Aorta (tissue), 5 donors: ENCODE measurements at regions not wholly inside any gene's neighbourhood (a gene's known extent, or its start where the extent isn't known, plus 50 kb on each side); places are given as distances from the start of the nearest gene placed in this dataset.

Source experiments
- ATAC-seq: fragments of 200-7000 bp; cut with Tn5 transposase; one replicate; pipeline ENCODE4 v1.9.1; 2022; ENCODE audit warnings: moderate library complexity; ENCODE audit not compliant: low FRiP score
- DNase-seq, 2 donors: peaks; one replicate each; pipeline ENCODE4 v3.0.0-alpha.2; 2020
- H3K27ac ChIP-seq, 2 donors: one replicate each; pipeline ENCODE4 v1.5.1; 2013; ENCODE audit warnings: low read length in 2 of 2, mild to moderate bottlenecking in 2 of 2, moderate library complexity in 2 of 2, control low read depth in 1 of 2, inconsistent platforms in 1 of 2, low read depth in 1 of 2
- H3K27me3 ChIP-seq, 2 donors: one replicate each; pipeline ENCODE4 v1.6.1; 2013; ENCODE audit warnings: control low read depth in 1 of 2, low read length in 1 of 2, mild to moderate bottlenecking in 1 of 2, moderate library complexity in 1 of 2; ENCODE audit not compliant: insufficient read depth in 2 of 2, control insufficient read depth in 1 of 2
- H3K36me3 ChIP-seq, 2 donors: one replicate each; pipeline ENCODE4 v1.6.1; 2013; ENCODE audit warnings: control low read depth in 1 of 2, low read length in 1 of 2, mild to moderate bottlenecking in 1 of 2; ENCODE audit not compliant: insufficient read depth in 2 of 2, control insufficient read depth in 1 of 2
- H3K4me1 ChIP-seq, 2 donors: one replicate each; pipeline ENCODE4 v1.6.1; 2013; ENCODE audit warnings: low read length in 2 of 2, control low read depth in 1 of 2, mild to moderate bottlenecking in 1 of 2, moderate library complexity in 1 of 2; ENCODE audit not compliant: insufficient read depth in 2 of 2, control insufficient read depth in 1 of 2
- H3K4me3 ChIP-seq, 2 donors: one replicate each; pipeline ENCODE4 v1.5.1; 2013; ENCODE audit warnings: low read length in 2 of 2, control low read depth in 1 of 2, mild to moderate bottlenecking in 1 of 2
- H3K9me3 ChIP-seq: one replicate; pipeline ENCODE4 v1.6.1; 2013; ENCODE audit warnings: mild to moderate bottlenecking, low read length; ENCODE audit not compliant: control insufficient read depth
- WGBS, 2 donors: extraction: QIAGEN DNeasy Blood & Tissue Kit; methylation state at CpG; one replicate each; pipeline ENCODE4 v1.1.7; 2013; 5-methylcytosine and 5-hydroxymethylcytosine counted together
- intact Hi-C, 2 donors: fragments of 100-400 bp; cut with DNase I; formaldehyde crosslinking; loops; one replicate each; pipeline versions ENCODE4 v1.14.2 to v1.15.0; 2022
- donor health status: healthy with polysubstance abuse.
- donor health status: Bipolar disorder and iron deficiency.
- donor health status: DM: no; HTN: no; CAD: no.
- donor health status: DM: no; HTN: no; CAD: no.
- donor health status: DM: yes; HTN: yes; CAD: no.

DNA sequence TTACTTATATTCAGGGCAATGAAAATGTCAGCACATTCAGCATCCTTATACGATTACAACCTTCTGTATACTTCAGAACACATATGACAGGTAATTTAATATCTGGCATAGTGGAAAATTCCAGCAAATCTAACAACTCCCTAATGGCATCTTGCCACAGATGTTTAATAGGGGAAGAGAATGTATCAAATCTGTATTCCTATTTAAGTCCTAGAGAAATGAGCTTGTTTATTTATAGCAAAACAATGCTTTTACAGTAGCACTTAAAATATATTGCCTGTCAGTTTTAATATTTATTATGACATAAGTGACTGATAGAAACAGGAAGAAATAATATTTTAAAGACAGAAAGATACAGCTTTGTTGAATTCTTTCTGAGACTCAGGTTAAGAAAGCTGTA lies 1101.8 kb upstream of the B3GALT2 start:
- Histone ChIP-seq H3K4me1 (no peaks in the 10 kb centered on the region), H3K4me3 (no peak overlapping the region), H3K36me3 (no peaks in the 10 kb centered on the region), H3K9me3 (no peaks in the 10 kb centered on the region), H3K27me3 (no peaks in the 10 kb centered on the region), H3K27ac (no peak overlapping the region)
- intact Hi-C loops: no loop called here
- DNase-seq: no peak
- ATAC-seq: no peak
- WGBS, 2 donors: 52 to 59% methylated on average over 1 of the region's 1 CpG

DNA sequence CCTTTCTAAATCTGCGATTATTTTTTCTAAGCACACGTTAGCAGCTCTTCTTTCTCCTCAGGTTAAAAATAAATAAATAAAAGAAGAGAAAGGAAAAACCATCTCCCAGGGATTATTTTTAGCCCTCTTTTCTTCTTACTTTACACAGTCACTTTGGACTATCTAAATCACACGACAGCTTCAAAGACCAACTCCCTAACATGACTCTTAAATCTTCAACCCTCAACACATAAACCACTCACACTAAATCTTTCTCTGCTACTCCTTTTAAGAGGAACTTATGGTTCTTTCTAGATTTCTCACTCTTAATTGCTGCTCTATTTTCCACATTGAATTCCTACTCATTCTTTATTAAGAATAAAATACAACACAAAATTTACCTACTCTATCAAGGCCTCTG lies 1095.0 kb upstream of the B3GALT2 start:
- no peak overlapping the region for H3K27ac ChIP-seq
- H3K4me1 ChIP-seq: no peaks in the 10 kb centered on the region
- 64 to 70% methylated on average over 3 of the region's 3 CpGs for WGBS, 2 donors
- intact Hi-C loops: no loop called here
- DNase-seq (no peak), ATAC-seq (no peak)
- no peaks in the 10 kb centered on the region for H3K27me3 ChIP-seq
- H3K36me3 ChIP-seq: no peaks in the 10 kb centered on the region
- no peaks in the 10 kb centered on the region for H3K9me3 ChIP-seq
- no peak overlapping the region for H3K4me3 ChIP-seq

DNA sequence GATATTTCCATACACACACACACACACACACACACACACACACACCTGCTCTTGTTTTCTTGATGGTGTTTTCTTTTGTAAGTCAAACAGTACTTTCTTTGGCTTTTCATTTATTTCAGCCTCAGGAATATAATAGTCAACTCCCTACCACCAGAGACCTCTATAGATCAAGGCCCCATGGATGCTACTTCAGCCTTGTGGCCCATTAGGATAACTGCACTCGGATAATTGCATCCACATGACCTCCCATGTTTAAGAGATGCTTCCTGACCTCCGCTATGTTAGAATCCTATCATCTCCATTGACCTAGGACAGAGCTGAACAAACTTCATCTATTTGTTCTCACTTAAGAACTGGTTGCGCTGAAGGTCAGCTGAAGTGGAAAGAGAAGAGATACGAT lies 1094.0 kb upstream of the B3GALT2 start:
- Histone ChIP-seq H3K4me1 (no peaks in the 10 kb centered on the region), H3K4me3 (no peak overlapping the region), H3K36me3 (no peaks in the 10 kb centered on the region), H3K27ac (no peak overlapping the region), H3K27me3 (no peaks in the 10 kb centered on the region), H3K9me3 (no peaks in the 10 kb centered on the region)
- intact Hi-C loops: no loop called here
- no peak for ATAC-seq
- 69 to 94% methylated on average over 4 of the region's 4 CpGs for WGBS, 2 donors
- no peak for DNase-seq

DNA sequence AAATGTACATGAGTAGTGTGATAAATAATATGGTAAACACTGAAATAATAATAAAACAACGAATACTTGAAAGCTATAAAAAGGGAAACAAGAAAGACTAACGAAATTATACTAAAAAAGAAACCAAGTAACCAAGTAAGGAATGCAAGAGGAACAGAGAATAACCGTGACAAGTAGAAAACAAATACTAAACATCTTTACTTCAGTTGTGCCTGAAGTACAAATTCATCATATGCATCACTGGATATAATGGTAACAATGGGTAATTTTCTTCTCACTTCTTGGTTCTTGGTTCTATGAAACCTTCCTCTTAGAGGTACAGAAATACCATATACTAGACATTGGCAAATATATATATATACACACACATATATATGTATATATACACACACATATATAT lies 1093.6 kb upstream of the B3GALT2 start:
- H3K36me3 ChIP-seq: no peaks in the 10 kb centered on the region
- 84 to 86% methylated on average over 3 of the region's 3 CpGs for WGBS, 2 donors
- intact Hi-C loops: no loop called here

DNA sequence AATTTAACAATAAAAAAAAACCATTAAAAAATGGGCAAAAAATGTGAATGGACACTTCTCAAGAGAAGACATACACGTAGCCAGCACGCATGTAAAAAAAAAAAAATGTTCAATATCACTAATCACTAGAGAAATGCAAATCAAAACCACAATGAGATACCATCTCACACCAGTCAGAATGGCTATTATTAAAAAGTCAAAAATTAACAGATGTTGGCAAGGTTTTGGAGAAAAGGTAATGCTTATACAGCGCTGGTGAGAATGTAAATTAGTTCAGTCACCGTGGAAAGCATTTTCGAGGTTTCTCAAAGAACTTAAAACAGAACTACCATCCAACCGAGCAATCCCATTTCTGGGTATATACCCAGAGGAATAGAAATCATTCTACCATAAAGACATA lies 1091.5 kb upstream of the B3GALT2 start:
- ATAC-seq (no peak), DNase-seq (no peak)
- Histone ChIP-seq H3K4me1 (no peaks in the 10 kb centered on the region), H3K36me3 (no peaks in the 10 kb centered on the region), H3K9me3 (no peaks in the 10 kb centered on the region), H3K4me3 (no peak overlapping the region), H3K27ac (no peak overlapping the region), H3K27me3 (no peaks in the 10 kb centered on the region)
- WGBS, 2 donors: 94% methylated on average over 6 of the region's 6 CpGs
- intact Hi-C loops: no loop called here

More for the DNA sequence above, 1093.6 kb upstream of the B3GALT2 start:
- DNase-seq (no peak), ATAC-seq (no peak)
- no peak overlapping the region for H3K4me3 ChIP-seq
- no peak overlapping the region for H3K27ac ChIP-seq
- no peaks in the 10 kb centered on the region for H3K4me1 ChIP-seq
- H3K9me3 ChIP-seq: no peaks in the 10 kb centered on the region
- H3K27me3 ChIP-seq: no peaks in the 10 kb centered on the region

DNA sequence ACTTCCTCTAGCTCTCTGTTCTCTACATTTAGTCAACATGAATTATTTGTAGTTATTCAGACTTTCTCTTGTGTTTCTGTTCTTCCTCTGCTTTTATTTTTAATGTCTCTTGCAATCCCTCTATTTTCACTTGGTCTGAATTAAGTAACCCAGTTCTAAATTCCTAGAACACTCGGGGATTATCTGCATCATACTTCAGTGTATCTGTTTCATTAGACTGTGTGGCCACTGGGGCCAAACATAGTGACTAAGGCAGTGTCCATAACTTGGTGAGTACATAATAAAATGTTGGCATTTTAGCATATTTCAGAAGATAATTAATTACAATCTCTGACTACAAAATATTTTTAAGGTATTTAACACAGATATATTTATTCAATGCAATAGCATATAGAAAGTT lies 1087.2 kb upstream of the B3GALT2 start:
- Histone ChIP-seq H3K27me3 (no peaks in the 10 kb centered on the region), H3K36me3 (no peaks in the 10 kb centered on the region), H3K4me3 (no peak overlapping the region), H3K4me1 (no peaks in the 10 kb centered on the region), H3K9me3 (no peaks in the 10 kb centered on the region), H3K27ac (no peak overlapping the region)
- 46 to 59% methylated on average over 1 of the region's 1 CpG for WGBS, 2 donors
- intact Hi-C loops: no loop called here
- DNase-seq (no peak), ATAC-seq (no peak)

DNA sequence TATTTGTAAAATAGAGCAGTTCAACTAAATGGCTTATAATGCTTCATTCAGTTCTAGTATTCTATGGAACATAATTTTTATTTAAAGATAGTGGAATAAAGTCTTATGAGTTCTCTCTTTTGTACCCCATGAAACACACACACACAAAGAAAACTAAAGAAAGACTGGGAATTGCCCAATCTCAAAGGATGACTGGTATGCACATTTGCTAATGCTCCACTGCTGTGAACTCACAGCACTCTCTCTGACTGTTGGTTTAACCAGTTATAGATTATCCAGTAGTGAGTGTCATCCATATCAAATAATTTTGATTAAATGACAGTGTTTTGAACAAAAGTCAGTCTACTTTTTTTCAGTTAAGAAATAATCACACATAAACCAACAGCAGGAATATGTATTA lies 1082.4 kb upstream of the B3GALT2 start:
- H3K9me3 ChIP-seq: no peaks in the 10 kb centered on the region
- no peak overlapping the region for H3K4me3 ChIP-seq
- H3K27me3 ChIP-seq: no peaks in the 10 kb centered on the region
- intact Hi-C loops: no loop called here
- ATAC-seq (no peak), DNase-seq (no peak)
- H3K4me1 ChIP-seq: no peaks in the 10 kb centered on the region
- H3K36me3 ChIP-seq: no peaks in the 10 kb centered on the region
- no peak overlapping the region for H3K27ac ChIP-seq

DNA sequence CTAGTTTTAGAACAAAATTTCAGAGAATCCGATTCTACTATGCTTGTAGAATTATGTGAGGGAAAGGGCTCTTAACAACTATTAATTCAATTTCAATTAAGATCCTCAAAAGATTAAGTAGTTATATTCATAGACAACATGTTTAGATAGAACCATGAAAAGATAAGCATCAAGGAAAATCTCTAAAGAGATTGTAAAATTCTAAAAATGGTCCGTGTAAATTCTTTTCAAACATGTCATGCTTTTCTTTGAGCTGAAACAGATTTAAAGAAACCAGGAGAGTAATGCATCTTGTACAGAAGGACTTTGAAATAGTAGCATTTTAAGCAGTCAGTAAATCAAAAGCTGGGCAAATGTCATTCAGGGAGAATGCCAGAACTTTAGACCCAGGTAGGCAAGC lies 1080.6 kb upstream of the B3GALT2 start:
- Histone ChIP-seq H3K27ac (no peak overlapping the region), H3K4me1 (no peaks in the 10 kb centered on the region), H3K9me3 (no peaks in the 10 kb centered on the region), H3K4me3 (no peak overlapping the region), H3K36me3 (no peaks in the 10 kb centered on the region), H3K27me3 (no peaks in the 10 kb centered on the region)
- intact Hi-C loops: no loop called here
- WGBS, 2 donors: 51% methylated on average over 2 of the region's 2 CpGs
- DNase-seq: no peak
- no peak for ATAC-seq

DNA sequence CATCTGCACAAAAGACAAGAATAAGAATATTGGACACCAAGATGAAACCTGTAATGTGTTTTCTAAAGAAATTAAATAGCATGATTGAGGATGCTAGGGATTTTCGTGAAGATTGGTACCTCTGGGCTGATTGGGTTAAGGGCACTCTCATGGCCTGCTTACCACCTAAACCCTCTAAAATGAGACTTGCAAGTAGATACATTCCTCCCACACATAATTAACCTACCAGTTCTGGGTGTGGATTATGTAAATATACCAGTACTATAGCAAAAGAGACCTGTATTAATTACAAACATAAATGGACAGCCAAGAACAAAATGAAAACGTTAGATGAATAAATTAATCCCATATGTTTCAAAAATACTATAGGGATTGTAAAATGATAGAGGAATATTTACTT lies 1069.6 kb upstream of the B3GALT2 start:
- intact Hi-C loops: no loop called here
- no peaks in the 10 kb centered on the region for H3K4me1 ChIP-seq

More for the DNA sequence above, 1069.6 kb upstream of the B3GALT2 start:
- DNase-seq (no peak), ATAC-seq (no peak)
- no peaks in the 10 kb centered on the region for H3K27me3 ChIP-seq
- H3K36me3 ChIP-seq: no peaks in the 10 kb centered on the region
- no peak overlapping the region for H3K27ac ChIP-seq
- 56 to 69% methylated on average over 2 of the region's 2 CpGs for WGBS, 2 donors
- no peak overlapping the region for H3K4me3 ChIP-seq
- H3K9me3 ChIP-seq: no peaks in the 10 kb centered on the region
